ENCODE measurements at regions not wholly inside any gene's neighbourhood (a gene's known extent, or its start where the extent isn't known, plus 50 kb on each side); places are given as distances from the start of the nearest gene placed in this dataset.

GRCh38 chr10:28387140-28387539 lies 84.3 kb upstream of the MPP7 start:
- Histone ChIP-seq H3F3A (ENCODE audit: insufficient read depth, low read length, poor library complexity, severe bottlenecking) (no peaks in the 10 kb centered on the region), H3K4me2 (ENCODE audit: low read length) (no peak overlapping the region), H3K9ac (ENCODE audit: low read length) (no peak overlapping the region), H2AFZ (ENCODE audit: low read depth, low read length) (no peak overlapping the region), H3K27ac (ENCODE audit: low read length) (no peak overlapping the region), H4K20me1 (ENCODE audit: insufficient read depth) (no peaks in the 10 kb centered on the region), H3K36me3 (ENCODE audit: insufficient read depth, low read length) (no peaks in the 10 kb centered on the region), H3K79me2 (replicated peaks; ENCODE audit: insufficient read depth, low read length) (no peaks in the 10 kb centered on the region), H3K4me3 (ENCODE audit: low read length) (no peak overlapping the region), H3K9me3 (ENCODE audit: low read length) (no peaks in the 10 kb centered on the region), H3K27me3 (ENCODE audit: insufficient read depth, low read depth, low read length) (no peaks in the 10 kb centered on the region), H3K9me2 (ENCODE audit: insufficient read depth, low read length) (no peaks in the 10 kb centered on the region)
- TF ChIP-seq SMC3 (conservative IDR thresholded peaks at IDR 0.05; ENCODE audit: poor library complexity) = no peak
- no peak for TF ChIP-seq TAF1 (IDR thresholded peaks at IDR 0.05; ENCODE audit: low read depth)
- no peak for TF ChIP-seq POLR2AphosphoS5 (IDR thresholded peaks at IDR 0.05)
- TF ChIP-seq MXI1 (conservative IDR thresholded peaks at IDR 0.05; ENCODE audit: poor library complexity, severe bottlenecking) = no peak
- TF ChIP-seq EZH2 (IDR thresholded peaks at IDR 0.05; ENCODE audit: borderline replicate concordance, insufficient read depth, low read length, poor library complexity, severe bottlenecking) = no peak
- no peak for TF ChIP-seq CTCF (IDR thresholded peaks at IDR 0.05; ENCODE audit: poor library complexity, severe bottlenecking)
- no peak for TF ChIP-seq REST (IDR thresholded peaks at IDR 0.05; ENCODE audit: borderline replicate concordance)
- TF ChIP-seq EP300 (conservative IDR thresholded peaks at IDR 0.05; ENCODE audit: poor library complexity, severe bottlenecking) = no peak
- no peak for TF ChIP-seq RAD21 (conservative IDR thresholded peaks at IDR 0.05)

- TF ChIP-seq MXI1 (conservative IDR thresholded peaks at IDR 0.05; ENCODE audit: poor library complexity, severe bottlenecking) (no peak), POLR2AphosphoS5 (IDR thresholded peaks at IDR 0.05) (no peak), CTCF (IDR thresholded peaks at IDR 0.05; ENCODE audit: poor library complexity, severe bottlenecking) (no peak), EZH2 (IDR thresholded peaks at IDR 0.05; ENCODE audit: borderline replicate concordance, insufficient read depth, low read length, poor library complexity, severe bottlenecking) (no peak), RAD21 (conservative IDR thresholded peaks at IDR 0.05) (no peak), TAF1 (IDR thresholded peaks at IDR 0.05; ENCODE audit: low read depth) (no peak), EP300 (conservative IDR thresholded peaks at IDR 0.05; ENCODE audit: poor library complexity, severe bottlenecking) (no peak), REST (IDR thresholded peaks at IDR 0.05; ENCODE audit: borderline replicate concordance) (no peak), SMC3 (conservative IDR thresholded peaks at IDR 0.05; ENCODE audit: poor library complexity) (no peak)
- Histone ChIP-seq H2AFZ (ENCODE audit: low read depth, low read length) (no peak overlapping the region), H3K79me2 (replicated peaks; ENCODE audit: insufficient read depth, low read length) (no peaks in the 10 kb centered on the region)
Observed at GRCh38 chr10:28391283-28391682, 88.4 kb upstream of the MPP7 start.

More at GRCh38 chr10:28391283-28391682, 88.4 kb upstream of the MPP7 start:
- no peak overlapping the region for H3K9ac ChIP-seq (ENCODE audit: low read length)
- no peaks in the 10 kb centered on the region for H3K9me2 ChIP-seq (ENCODE audit: insufficient read depth, low read length)
- H4K20me1 ChIP-seq (ENCODE audit: insufficient read depth) = no peaks in the 10 kb centered on the region
- H3K4me3 ChIP-seq (ENCODE audit: low read length) = no peak overlapping the region
- no peak overlapping the region for H3K4me2 ChIP-seq (ENCODE audit: low read length)
- no peaks in the 10 kb centered on the region for H3F3A ChIP-seq (ENCODE audit: insufficient read depth, low read length, poor library complexity, severe bottlenecking)
- no peaks in the 10 kb centered on the region for H3K36me3 ChIP-seq (ENCODE audit: insufficient read depth, low read length)
- H3K27me3 ChIP-seq (ENCODE audit: insufficient read depth, low read depth, low read length) = no peaks in the 10 kb centered on the region
- no peaks in the 10 kb centered on the region for H3K9me3 ChIP-seq (ENCODE audit: low read length)
- H3K27ac ChIP-seq (ENCODE audit: low read length) = no peak overlapping the region
